NCI-H1930 (cell line): ENCODE measurements at regions not wholly inside any gene's neighbourhood (a gene's known extent, or its start where the extent isn't known, plus 50 kb on each side); places are given as distances from the start of the nearest gene placed in this dataset.
"Not testable (repeated sequence)": the region's sequence is repeated elsewhere in the genome, so short reads cannot be mapped to it uniquely, and the experiment has no call there.

Source experiments
- DNase-seq, 2 experiments: peaks; one replicate each; lab custom pipeline; 2025; lab: John Stamatoyannopoulos, UW

GRCh38 chr6:74953708-74954107 lies 252.1 kb downstream of the COL12A1 start:
- no peak for DNase-seq

DNA sequence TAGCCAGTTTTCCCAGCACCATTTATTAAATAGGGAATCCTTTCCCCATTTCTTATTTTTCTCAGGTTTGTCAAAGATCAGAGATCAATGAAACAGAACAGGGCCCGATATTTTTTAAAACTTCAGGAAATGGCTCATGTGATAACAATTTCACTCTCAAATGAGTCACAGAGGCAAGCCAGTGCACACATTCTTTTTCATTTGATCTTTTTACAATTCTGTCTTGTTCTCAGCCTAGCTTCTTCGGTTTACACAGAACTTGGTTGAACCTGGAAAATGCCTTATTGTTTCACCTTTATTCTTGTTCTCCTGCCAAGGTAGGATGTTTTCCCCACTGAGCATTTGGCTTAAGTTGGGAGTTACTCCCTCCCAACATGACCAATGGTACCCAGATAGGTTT lies 258.9 kb downstream of the COL12A1 start:
- DNase-seq, result no peak

- DNase-seq, result no peak
Measured at GRCh38 chr6:74942130-74942529, 263.7 kb downstream of the COL12A1 start.

DNA sequence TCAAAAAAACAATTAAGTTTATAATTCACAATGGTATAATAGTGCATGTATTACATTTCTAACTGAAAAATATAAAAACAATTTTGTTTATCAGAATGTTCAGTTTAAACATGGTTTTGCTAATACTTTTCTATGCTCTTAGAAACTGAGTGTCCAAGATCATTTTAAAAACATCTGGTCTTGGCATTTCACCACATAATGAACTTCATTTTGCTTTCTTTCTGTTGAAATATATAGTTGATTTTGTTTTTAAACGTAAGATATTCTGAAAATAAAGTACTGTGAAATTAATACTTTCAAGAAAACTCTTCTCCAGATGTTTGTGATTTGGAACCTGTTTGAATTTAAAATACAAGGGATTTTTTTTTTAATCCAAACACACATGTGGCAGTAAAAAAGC lies 264.4 kb downstream of the COL12A1 start:
- DNase-seq, result no peak

GRCh38 chr6:74939721-74940620 lies 265.9 kb downstream of the COL12A1 start:
- no peak for DNase-seq

DNA sequence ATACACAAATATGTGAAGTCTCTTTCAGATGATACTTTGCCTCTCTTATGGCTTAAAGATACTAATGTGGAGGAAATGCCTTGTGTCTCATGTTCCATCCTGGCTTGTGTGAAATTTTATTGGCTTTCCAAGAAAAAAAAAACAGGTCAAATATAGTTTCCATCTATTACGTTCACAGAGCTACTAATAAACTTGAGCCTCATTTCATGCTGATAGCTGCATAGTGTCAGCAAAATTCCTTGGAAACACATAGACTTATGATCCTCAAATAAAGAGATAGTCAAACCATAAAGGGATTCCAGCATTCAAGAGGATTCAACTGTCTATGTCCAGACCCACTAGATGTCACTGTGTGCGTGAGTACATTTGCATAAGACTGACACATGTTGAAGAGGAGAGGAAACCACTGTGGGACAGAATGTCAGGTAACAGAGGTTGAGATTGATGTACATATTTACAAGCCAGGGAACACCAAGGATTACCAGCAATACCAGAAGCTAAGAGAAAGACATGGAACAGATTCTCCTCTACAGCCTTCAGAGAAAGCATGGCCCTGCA lies 266.6 kb downstream of the COL12A1 start:
- DNase-seq, result no peak

- no peak for DNase-seq
Measured at GRCh38 chr6:74937936-74938335, 267.9 kb downstream of the COL12A1 start.

GRCh38 chr6:74936886-74937285 lies 269.0 kb downstream of the COL12A1 start:
- no peak for DNase-seq

GRCh38 chr6:74932232-74932888 lies 273.5 kb downstream of the COL12A1 start:
- DNase-seq, result no peak

GRCh38 chr6:74931558-74931957 lies 274.3 kb downstream of the COL12A1 start:
- no peak for DNase-seq

GRCh38 chr6:74928203-74928602 lies 277.6 kb downstream of the COL12A1 start:
- DNase-seq, result no peak

DNA sequence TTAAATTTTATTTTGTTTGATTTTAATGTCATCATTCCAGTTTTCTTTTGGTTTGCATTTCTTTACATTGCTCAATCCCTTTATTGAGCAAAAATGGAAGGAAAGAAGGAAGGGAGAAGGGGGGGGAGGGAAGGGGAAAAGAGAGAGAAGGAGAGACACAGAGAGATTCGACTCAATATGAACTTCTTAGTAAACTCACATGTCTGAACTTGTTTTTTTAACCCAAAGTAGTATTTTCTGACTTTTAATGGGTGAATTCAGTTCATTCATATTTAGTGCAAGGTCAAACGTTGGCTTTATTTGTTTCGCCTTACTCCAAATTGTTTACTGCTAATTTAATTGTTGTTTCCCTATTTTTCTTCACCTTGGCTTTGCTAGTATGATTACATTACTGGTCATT lies 278.6 kb downstream of the COL12A1 start:
- no peak for DNase-seq

DNA sequence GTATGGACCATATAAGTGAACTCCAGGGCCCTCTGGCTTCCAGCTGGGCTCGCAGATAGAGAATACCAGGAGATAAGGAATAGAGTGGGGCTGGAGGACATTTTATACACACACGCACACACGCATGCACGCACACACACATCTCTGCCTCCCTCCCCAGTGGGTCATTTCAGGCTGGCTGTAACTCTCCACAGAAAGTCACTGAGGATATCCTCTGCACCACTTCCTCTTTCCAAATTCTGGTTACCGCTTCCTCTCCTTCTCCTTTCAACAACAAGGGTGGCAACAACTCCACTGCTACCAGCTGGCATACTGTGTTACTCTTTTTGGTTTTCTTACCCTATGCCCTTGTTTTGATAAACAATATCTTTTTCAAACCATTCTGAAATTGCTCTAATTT lies 280.2 kb downstream of the COL12A1 start:
- DNase-seq, result no peak

DNA sequence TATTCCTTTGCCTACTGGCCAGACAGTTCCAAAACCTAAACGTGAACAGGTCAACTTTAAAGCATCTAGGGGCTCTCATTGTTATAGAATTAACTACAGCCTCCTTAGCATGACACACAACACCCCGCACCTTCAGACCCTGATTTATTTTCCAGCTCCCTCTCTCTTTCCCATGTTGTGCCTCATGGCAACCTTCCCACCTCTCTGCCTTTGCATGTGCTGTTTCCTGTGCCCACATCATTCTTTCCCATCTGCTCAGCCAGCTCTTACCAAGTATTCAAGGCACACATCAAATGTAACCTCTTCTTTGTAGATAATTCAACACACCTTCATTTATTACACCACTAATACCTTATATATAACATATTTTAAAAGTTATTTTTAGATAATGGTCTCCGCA lies 291.0 kb downstream of the COL12A1 start:
- DNase-seq, result no peak

DNA sequence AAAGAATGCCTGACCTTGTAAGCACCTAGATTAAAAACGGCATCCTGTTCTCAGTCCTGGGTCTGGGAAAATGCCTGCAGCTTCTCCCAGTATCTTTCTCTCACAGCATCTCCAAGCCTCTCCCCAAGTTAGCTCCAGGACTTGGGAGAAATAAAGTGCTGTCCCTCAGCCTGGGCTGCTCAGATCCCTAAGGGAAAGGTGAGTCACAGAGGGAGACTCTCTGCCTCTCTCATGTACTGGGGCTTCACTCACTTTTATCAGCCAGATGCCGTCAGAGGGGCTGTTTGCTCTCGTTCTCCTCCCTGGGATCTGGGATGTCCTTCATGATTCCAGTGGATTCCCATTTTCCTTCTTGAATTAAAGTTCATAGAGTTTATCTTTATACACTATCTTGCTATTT lies 293.6 kb downstream of the COL12A1 start:
- no peak for DNase-seq

DNA sequence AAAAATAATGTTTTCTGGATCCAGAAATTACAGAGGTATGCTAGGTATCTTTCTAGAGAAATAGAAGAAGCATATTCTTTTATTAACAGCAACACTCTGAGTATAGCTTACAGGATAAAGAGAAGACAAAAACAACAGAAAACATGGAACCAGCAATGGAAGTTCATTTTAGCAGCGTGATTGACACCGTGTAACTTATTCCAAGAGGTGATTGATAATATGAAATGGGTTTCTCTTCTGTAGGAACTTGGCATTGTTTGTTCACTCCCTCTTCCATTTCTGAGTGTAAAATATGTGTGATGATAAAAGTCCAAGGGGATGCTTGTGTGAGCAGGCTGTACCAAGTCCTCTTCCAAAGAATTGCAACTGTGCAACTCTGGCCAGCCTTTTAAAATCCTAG lies 303.0 kb downstream of the COL12A1 start:
- DNase-seq, result no peak

DNA sequence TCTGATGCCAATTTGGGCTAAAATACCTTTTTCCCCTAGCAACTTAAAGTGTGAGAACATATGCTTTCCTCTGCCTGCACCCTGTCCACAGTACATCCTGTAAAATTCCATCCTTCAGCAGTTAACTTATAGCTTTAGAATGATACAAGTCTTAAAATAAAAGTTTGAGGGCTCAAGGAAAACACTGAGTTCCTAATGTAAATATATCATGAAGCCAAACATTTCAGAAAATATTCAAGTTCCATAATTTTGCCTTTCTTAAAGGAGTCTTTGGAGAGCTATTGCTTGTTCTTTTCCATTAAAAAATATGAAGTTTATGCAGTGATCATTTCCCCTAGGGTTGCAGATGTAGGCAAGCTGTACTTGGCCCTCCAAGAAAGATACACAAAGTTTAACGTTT lies 303.8 kb downstream of the COL12A1 start:
- no peak for DNase-seq

- DNase-seq, result no peak
Measured at GRCh38 chr6:74901576-74901975, 304.3 kb downstream of the COL12A1 start.

DNA sequence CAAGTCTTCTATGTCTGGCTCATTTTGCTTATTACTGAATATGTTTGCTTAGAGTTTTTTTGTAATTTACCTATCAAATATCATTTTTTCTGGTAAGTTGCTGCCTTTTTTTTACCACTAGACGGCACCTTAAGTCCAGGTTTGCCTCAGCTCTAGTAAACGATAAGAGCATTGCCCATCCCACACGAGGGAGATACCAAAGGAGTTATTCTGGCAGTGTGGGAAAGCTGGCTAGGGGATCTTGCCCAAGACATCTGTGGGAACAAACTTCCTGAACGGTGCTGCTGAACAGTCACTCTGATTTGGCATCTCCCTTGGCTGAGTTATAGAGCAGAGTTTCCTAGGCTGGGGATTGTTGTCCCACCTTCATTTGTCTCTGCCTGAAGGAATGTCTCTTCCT lies 306.4 kb downstream of the COL12A1 start:
- no peak for DNase-seq

- DNase-seq, result no peak
Measured at GRCh38 chr6:74892091-74892490, 313.8 kb downstream of the COL12A1 start.

DNA sequence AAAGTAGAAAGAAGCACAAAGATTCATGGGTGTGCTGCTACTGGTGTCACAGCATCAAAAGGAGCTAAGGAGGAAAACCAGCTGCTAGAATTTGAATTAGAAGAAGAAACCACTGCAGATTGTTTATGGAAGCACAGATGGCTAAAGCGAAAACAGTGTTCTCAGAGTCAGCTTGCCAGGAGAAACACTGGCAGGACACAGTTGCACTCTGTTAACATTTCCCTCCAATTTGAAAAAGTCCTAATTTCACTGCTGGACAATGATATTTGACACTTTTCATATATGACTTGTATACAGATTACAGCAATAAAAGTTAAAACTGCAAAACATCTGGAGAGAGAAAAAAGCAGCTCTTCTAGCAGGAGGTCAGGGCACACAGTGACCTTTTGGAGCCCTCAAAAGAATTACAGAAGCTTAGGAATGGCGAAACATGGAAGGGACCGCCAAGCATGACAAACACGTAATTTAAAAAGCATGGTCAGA lies 314.5 kb downstream of the COL12A1 start:
- DNase-seq, result no peak

GRCh38 chr6:74889635-74890034 lies 316.2 kb downstream of the COL12A1 start:
- no peak for DNase-seq

DNA sequence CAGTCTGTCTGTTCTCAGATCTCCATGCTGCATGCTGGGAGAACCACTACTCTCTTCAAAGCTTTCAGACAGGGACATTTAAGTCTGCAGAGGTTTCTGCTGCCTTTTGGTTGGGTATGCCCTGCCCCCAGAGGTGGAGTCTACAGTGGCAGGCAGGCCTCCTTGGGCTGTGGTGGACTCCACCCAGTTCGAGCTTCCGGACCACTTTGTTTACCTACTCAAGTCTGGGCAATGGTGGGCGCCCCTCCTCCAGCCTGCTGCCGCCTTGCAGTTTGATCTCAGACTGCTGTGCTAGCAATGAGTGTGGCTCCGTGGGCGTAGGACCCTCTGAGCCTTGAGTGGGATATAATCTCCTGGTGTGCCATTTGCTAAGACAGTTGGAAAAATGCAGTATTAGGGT lies 317.1 kb downstream of the COL12A1 start:
- DNase-seq, result not testable (repeated sequence)
